ENCODE measurements at regions not wholly inside any gene's neighbourhood (a gene's known extent, or its start where the extent isn't known, plus 50 kb on each side); places are given as distances from the start of the nearest gene placed in this dataset.

DNA sequence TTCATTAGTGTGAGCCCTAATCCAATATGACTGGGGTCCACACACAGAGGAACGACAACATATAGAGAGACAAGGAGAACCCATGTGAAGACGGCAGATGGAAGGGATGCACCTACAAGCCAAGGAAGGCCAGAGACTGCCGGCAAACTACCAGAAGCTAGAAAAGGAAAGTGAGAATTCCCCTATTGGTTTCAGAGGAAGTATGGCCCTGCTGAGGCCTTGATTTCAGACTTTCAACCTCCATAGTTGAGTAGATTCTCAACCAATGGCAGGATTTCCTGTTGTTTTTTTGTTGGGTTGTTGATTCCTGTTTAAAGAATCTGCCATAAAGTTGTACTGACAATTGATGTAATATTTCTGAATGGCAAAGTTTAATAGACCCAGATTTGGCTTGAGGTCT is 241.5 kb downstream of the SATB2 start:
- no peaks in the 10 kb centered on the region for H3K4me1 ChIP-seq (ENCODE audit: control insufficient read depth, insufficient read depth, low read length)

GRCh38 chr2:199207011-199207410 is 250.7 kb downstream of the SATB2 start:
- Histone ChIP-seq H3K36me3 (ENCODE audit: control insufficient read depth in 2 of 2, insufficient read depth in 2 of 2, low read length in 2 of 2) (no peaks in the 10 kb centered on the region), H3K27me3 (ENCODE audit: control insufficient read depth in 1 of 2, insufficient read depth in 2 of 2, low read length in 2 of 2) (peaks cover 0 to 2% of the 10 kb centered on the region in 2 donors), H3K4me1 (ENCODE audit: control insufficient read depth, insufficient read depth, low read length) (no peaks in the 10 kb centered on the region), H3K9me3 (ENCODE audit: control insufficient read depth in 2 of 2, low read length in 2 of 2) (peaks cover 0 to 4% of the 10 kb centered on the region in 2 donors), H3K4me3 (ENCODE audit: low read length in 2 of 2) (no peak overlapping the region), H3K27ac (ENCODE audit: low read length) (no peak overlapping the region), H3K9ac (ENCODE audit: low read length in 2 of 2) (no peak overlapping the region)

More for the DNA sequence above, 241.5 kb downstream of the SATB2 start:
- Histone ChIP-seq H3K9me3 (ENCODE audit: control insufficient read depth in 2 of 2, low read length in 2 of 2) (peaks cover 0 to 3% of the 10 kb centered on the region in 2 donors), H3K9ac (ENCODE audit: low read length in 2 of 2) (no peak overlapping the region), H3K27me3 (ENCODE audit: control insufficient read depth in 1 of 2, insufficient read depth in 2 of 2, low read length in 2 of 2) (no peaks in the 10 kb centered on the region), H3K4me3 (ENCODE audit: low read length in 2 of 2) (no peak overlapping the region), H3K36me3 (ENCODE audit: control insufficient read depth in 2 of 2, insufficient read depth in 2 of 2, low read length in 2 of 2) (no peaks in the 10 kb centered on the region), H3K27ac (ENCODE audit: low read length) (no peak overlapping the region)

GRCh38 chr2:199206536-199206935 is 251.2 kb downstream of the SATB2 start:
- H3K4me1 ChIP-seq (ENCODE audit: control insufficient read depth, insufficient read depth, low read length) = no peaks in the 10 kb centered on the region
- peaks cover 0 to 2% of the 10 kb centered on the region in 2 donors for H3K27me3 ChIP-seq (ENCODE audit: control insufficient read depth in 1 of 2, insufficient read depth in 2 of 2, low read length in 2 of 2)
- H3K27ac ChIP-seq (ENCODE audit: low read length) = no peak overlapping the region
- peaks cover 0 to 4% of the 10 kb centered on the region in 2 donors for H3K9me3 ChIP-seq (ENCODE audit: control insufficient read depth in 2 of 2, low read length in 2 of 2)
- no peaks in the 10 kb centered on the region for H3K36me3 ChIP-seq (ENCODE audit: control insufficient read depth in 2 of 2, insufficient read depth in 2 of 2, low read length in 2 of 2)
- no peak overlapping the region for H3K9ac ChIP-seq (ENCODE audit: low read length in 2 of 2)
- H3K4me3 ChIP-seq (ENCODE audit: low read length in 2 of 2) = no peak overlapping the region

GRCh38 chr2:199202964-199203363 is 254.8 kb downstream of the SATB2 start:
- Histone ChIP-seq H3K4me1 (ENCODE audit: control insufficient read depth, insufficient read depth, low read length) (no peaks in the 10 kb centered on the region), H3K9me3 (ENCODE audit: control insufficient read depth in 2 of 2, low read length in 2 of 2) (no peaks in the 10 kb centered on the region), H3K9ac (ENCODE audit: low read length in 2 of 2) (no peak overlapping the region), H3K36me3 (ENCODE audit: control insufficient read depth in 2 of 2, insufficient read depth in 2 of 2, low read length in 2 of 2) (no peaks in the 10 kb centered on the region), H3K27ac (ENCODE audit: low read length) (no peak overlapping the region), H3K4me3 (ENCODE audit: low read length in 2 of 2) (no peak overlapping the region), H3K27me3 (ENCODE audit: control insufficient read depth in 1 of 2, insufficient read depth in 2 of 2, low read length in 2 of 2) (peaks cover 0 to 2% of the 10 kb centered on the region in 2 donors)

GRCh38 chr2:199201539-199201938 is 256.2 kb downstream of the SATB2 start:
- no peak overlapping the region for H3K4me3 ChIP-seq (ENCODE audit: low read length in 2 of 2)
- no peaks in the 10 kb centered on the region for H3K4me1 ChIP-seq (ENCODE audit: control insufficient read depth, insufficient read depth, low read length)
- H3K9me3 ChIP-seq (ENCODE audit: control insufficient read depth in 2 of 2, low read length in 2 of 2) = no peaks in the 10 kb centered on the region
- H3K36me3 ChIP-seq (ENCODE audit: control insufficient read depth in 2 of 2, insufficient read depth in 2 of 2, low read length in 2 of 2) = no peaks in the 10 kb centered on the region
- peaks cover 0 to 2% of the 10 kb centered on the region in 2 donors for H3K27me3 ChIP-seq (ENCODE audit: control insufficient read depth in 1 of 2, insufficient read depth in 2 of 2, low read length in 2 of 2)
- no peak overlapping the region for H3K27ac ChIP-seq (ENCODE audit: low read length)
- no peak overlapping the region for H3K9ac ChIP-seq (ENCODE audit: low read length in 2 of 2)

DNA sequence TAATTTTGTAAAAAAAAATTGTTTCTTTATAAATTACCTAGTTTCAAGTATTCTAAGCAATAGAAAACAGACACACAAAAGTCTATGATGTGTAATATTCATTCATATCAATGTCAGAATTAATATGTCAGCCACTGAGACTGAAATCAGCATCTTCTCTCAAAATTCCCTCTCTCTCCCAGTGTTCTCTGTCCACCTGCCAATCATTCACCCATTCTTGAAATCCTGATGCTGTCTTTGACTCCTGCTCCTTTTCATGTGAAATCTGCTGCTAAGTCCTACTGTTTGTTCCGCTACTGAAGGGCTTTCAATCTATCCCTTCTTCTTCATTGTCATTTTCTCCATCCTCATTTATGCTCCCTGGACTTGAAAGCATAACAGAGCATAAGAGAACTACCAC is 257.9 kb downstream of the SATB2 start:
- Histone ChIP-seq H3K27ac (ENCODE audit: low read length) (no peak overlapping the region), H3K9me3 (ENCODE audit: control insufficient read depth in 2 of 2, low read length in 2 of 2) (no peaks in the 10 kb centered on the region), H3K9ac (ENCODE audit: low read length in 2 of 2) (no peak overlapping the region), H3K36me3 (ENCODE audit: control insufficient read depth in 2 of 2, insufficient read depth in 2 of 2, low read length in 2 of 2) (no peaks in the 10 kb centered on the region), H3K4me1 (ENCODE audit: control insufficient read depth, insufficient read depth, low read length) (no peaks in the 10 kb centered on the region), H3K4me3 (ENCODE audit: low read length in 2 of 2) (no peak overlapping the region), H3K27me3 (ENCODE audit: control insufficient read depth in 1 of 2, insufficient read depth in 2 of 2, low read length in 2 of 2) (peaks cover 0 to 2% of the 10 kb centered on the region in 2 donors)

- Histone ChIP-seq H3K9me3 (ENCODE audit: control insufficient read depth in 2 of 2, low read length in 2 of 2) (no peaks in the 10 kb centered on the region), H3K4me3 (ENCODE audit: low read length in 2 of 2) (no peak overlapping the region), H3K9ac (ENCODE audit: low read length in 2 of 2) (no peak overlapping the region), H3K27ac (ENCODE audit: low read length) (no peak overlapping the region), H3K4me1 (ENCODE audit: control insufficient read depth, insufficient read depth, low read length) (no peaks in the 10 kb centered on the region), H3K36me3 (ENCODE audit: control insufficient read depth in 2 of 2, insufficient read depth in 2 of 2, low read length in 2 of 2) (no peaks in the 10 kb centered on the region), H3K27me3 (ENCODE audit: control insufficient read depth in 1 of 2, insufficient read depth in 2 of 2, low read length in 2 of 2) (no peaks in the 10 kb centered on the region)
Measured at GRCh38 chr2:199197448-199197847, 260.3 kb downstream of the SATB2 start.

DNA sequence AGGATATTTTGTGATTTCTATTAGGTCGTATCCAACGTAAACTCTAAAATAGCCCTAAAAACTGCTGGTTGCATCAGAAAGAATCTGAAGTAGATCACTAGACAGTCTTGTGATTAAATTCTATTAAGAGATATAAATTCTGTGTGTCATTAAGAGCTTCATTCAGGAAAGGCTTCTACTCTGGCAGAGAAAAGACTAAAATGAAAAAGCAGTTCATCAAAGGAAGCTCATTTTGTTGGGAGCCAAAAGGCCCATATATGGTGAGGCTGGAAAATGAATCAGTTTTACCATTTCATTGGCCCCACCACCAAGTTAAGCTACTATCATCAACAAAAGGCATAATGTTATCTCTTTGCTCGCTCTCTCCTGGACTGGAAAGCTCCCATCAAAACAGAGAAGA is 261.1 kb downstream of the SATB2 start:
- Histone ChIP-seq H3K27me3 (ENCODE audit: control insufficient read depth in 1 of 2, insufficient read depth in 2 of 2, low read length in 2 of 2) (no peaks in the 10 kb centered on the region), H3K4me3 (ENCODE audit: low read length in 2 of 2) (no peak overlapping the region), H3K9ac (ENCODE audit: low read length in 2 of 2) (no peak overlapping the region), H3K36me3 (ENCODE audit: control insufficient read depth in 2 of 2, insufficient read depth in 2 of 2, low read length in 2 of 2) (no peaks in the 10 kb centered on the region), H3K4me1 (ENCODE audit: control insufficient read depth, insufficient read depth, low read length) (no peaks in the 10 kb centered on the region), H3K9me3 (ENCODE audit: control insufficient read depth in 2 of 2, low read length in 2 of 2) (no peaks in the 10 kb centered on the region), H3K27ac (ENCODE audit: low read length) (no peak overlapping the region)

DNA sequence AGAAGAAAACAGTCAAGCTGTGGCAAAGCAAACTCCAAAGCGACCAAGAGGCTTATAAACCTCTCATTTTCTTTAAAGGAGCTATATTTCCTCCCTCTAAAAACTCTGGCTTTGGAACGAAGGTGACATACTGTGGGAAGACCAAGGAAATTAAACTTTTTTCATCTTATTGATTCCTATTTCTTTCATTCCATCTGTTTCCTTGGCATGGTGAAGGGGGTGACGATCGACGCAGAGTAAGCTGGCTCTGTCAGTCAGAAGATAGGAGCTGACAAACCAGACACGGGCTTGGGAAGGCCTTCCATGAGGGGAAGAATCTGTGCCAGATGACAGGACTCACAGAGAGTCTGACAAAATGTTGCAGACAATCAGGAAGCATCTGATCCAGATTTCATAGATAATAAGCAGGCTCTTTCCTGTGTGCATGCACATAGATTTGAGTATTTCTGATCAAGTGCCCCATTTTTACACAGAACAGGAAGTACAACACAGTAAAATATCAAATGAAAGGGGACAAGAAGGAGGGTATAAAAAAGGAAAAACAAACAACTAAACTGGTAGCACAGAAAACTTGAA is 261.7 kb downstream of the SATB2 start:
- no peaks in the 10 kb centered on the region for H3K36me3 ChIP-seq (ENCODE audit: control insufficient read depth in 2 of 2, insufficient read depth in 2 of 2, low read length in 2 of 2)
- no peak overlapping the region for H3K9ac ChIP-seq (ENCODE audit: low read length in 2 of 2)
- H3K9me3 ChIP-seq (ENCODE audit: control insufficient read depth in 2 of 2, low read length in 2 of 2) = no peaks in the 10 kb centered on the region
- H3K27me3 ChIP-seq (ENCODE audit: control insufficient read depth in 1 of 2, insufficient read depth in 2 of 2, low read length in 2 of 2) = no peaks in the 10 kb centered on the region
- no peak overlapping the region for H3K27ac ChIP-seq (ENCODE audit: low read length)
- no peak overlapping the region for H3K4me3 ChIP-seq (ENCODE audit: low read length in 2 of 2)
- H3K4me1 ChIP-seq (ENCODE audit: control insufficient read depth, insufficient read depth, low read length) = no peaks in the 10 kb centered on the region

DNA sequence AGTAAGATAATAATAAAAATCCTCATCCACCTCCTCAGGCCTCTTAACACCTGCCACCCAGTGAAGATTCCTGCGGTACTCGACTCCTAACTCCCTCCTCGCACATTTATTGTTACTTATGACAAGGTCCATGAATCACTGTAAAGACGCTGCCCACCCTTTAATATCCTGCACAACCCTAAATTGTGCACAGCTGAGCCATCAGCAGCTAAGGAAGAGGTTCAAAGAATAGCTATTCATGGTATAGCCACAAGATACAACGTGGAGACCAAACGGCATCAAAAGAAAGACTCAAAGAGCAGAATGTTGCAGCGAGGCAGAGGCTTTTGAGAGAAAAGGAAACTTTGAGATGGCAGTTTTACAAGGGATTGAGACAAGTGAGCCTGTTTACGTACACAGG is 266.3 kb downstream of the SATB2 start:
- H3K9me3 ChIP-seq (ENCODE audit: control insufficient read depth in 2 of 2, low read length in 2 of 2) = no peaks in the 10 kb centered on the region
- no peaks in the 10 kb centered on the region for H3K27me3 ChIP-seq (ENCODE audit: control insufficient read depth in 1 of 2, insufficient read depth in 2 of 2, low read length in 2 of 2)
- no peaks in the 10 kb centered on the region for H3K4me1 ChIP-seq (ENCODE audit: control insufficient read depth, insufficient read depth, low read length)
- no peak overlapping the region for H3K27ac ChIP-seq (ENCODE audit: low read length)
- no peak overlapping the region for H3K4me3 ChIP-seq (ENCODE audit: low read length in 2 of 2)
- no peak overlapping the region for H3K9ac ChIP-seq (ENCODE audit: low read length in 2 of 2)
- H3K36me3 ChIP-seq (ENCODE audit: control insufficient read depth in 2 of 2, insufficient read depth in 2 of 2, low read length in 2 of 2) = no peaks in the 10 kb centered on the region

DNA sequence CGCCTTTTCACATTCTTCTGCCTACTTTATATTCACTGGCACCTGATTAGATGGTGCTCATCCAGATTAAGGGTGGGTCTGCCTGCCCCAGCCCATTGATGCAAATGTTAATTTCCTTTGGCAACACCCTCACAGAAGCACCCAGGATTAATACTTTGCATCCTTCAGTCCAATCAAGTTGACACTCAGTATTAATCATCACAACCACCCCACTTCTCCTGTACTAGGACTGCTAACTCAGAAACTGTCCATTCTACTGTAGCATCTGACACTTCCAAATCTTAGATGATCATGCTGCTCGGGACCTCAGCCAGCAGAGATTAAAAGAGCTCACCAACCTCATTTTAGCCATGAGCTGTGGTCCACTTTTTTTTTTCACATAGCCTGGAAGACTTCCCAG is 268.5 kb downstream of the SATB2 start:
- Histone ChIP-seq H3K27ac (ENCODE audit: low read length) (no peak overlapping the region), H3K4me1 (ENCODE audit: control insufficient read depth, insufficient read depth, low read length) (no peaks in the 10 kb centered on the region), H3K27me3 (ENCODE audit: control insufficient read depth in 1 of 2, insufficient read depth in 2 of 2, low read length in 2 of 2) (no peaks in the 10 kb centered on the region), H3K36me3 (ENCODE audit: control insufficient read depth in 2 of 2, insufficient read depth in 2 of 2, low read length in 2 of 2) (no peaks in the 10 kb centered on the region), H3K9me3 (ENCODE audit: control insufficient read depth in 2 of 2, low read length in 2 of 2) (no peaks in the 10 kb centered on the region), H3K9ac (ENCODE audit: low read length in 2 of 2) (no peak overlapping the region), H3K4me3 (ENCODE audit: low read length in 2 of 2) (no peak overlapping the region)

Measured in stomach smooth muscle (tissue), 2 donors.